ENCODE measurements at regions not wholly inside any gene's neighbourhood (a gene's known extent, or its start where the extent isn't known, plus 50 kb on each side); places are given as distances from the start of the nearest gene placed in this dataset.

DNA sequence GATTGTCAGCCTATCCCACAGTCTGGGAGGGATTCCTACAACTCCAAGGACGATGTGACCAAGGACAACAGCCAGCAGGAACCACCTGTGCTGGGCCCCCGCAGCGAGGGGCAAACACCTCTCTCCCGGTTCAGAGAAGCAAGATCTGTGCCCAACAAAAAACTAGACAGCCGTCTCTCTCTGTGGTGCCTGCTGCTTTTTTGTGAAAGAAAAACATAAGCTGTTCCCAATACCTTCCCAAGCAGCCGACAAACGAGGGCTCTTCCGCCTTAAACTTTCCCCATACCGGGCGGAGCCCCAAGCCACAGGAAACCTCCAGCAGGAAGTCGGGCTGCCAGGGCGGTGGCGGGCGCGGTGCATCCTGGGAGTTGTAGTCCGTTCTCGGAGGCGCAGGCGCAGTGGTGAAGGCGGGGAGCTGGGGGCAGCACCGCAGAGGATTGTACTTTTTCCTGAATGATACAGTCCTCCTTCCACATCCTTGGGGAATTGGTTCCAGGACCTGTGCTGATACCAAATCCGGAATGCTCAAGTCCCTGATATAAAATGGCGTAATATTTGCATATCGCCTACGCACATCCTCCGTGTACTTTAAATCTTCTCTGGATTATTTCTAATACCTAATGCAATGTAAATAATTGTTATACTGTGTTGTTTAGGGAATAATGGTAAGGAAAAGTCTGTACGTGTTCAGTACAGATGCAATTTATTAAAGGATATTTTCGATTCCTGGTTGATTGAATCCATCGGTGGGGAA, 63.1 kb upstream of the IRF2 start:
- Histone ChIP-seq H3K4me1 (ENCODE audit: control insufficient read depth, insufficient read depth, low read length) (peaks cover 25% of the 10 kb centered on the region), H3K36me3 (ENCODE audit: control insufficient read depth, insufficient read depth, low read length) (no peaks in the 10 kb centered on the region), H3K27me3 (ENCODE audit: control insufficient read depth, insufficient read depth, low read length) (no peaks in the 10 kb centered on the region), H3K4me3 (ENCODE audit: low read length) (peak overlapping the region; percentile 70), H3K9me3 (ENCODE audit: control insufficient read depth, insufficient read depth, low read length) (no peaks in the 10 kb centered on the region), H3K27ac (ENCODE audit: low read length) (peak overlapping the region; percentile 95)
- no peaks in the 10 kb centered on the region for H3K27me3 Mint-ChIP-seq (ENCODE audit: low read depth in 2 of 2)
- TF ChIP-seq, protein P1, sequence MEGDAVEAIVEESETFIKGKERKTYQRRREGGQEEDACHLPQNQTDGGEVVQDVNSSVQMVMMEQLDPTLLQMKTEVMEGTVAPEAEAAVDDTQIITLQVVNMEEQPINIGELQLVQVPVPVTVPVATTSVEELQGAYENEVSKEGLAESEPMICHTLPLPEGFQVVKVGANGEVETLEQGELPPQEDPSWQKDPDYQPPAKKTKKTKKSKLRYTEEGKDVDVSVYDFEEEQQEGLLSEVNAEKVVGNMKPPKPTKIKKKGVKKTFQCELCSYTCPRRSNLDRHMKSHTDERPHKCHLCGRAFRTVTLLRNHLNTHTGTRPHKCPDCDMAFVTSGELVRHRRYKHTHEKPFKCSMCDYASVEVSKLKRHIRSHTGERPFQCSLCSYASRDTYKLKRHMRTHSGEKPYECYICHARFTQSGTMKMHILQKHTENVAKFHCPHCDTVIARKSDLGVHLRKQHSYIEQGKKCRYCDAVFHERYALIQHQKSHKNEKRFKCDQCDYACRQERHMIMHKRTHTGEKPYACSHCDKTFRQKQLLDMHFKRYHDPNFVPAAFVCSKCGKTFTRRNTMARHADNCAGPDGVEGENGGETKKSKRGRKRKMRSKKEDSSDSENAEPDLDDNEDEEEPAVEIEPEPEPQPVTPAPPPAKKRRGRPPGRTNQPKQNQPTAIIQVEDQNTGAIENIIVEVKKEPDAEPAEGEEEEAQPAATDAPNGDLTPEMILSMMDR (IDR thresholded peaks at IDR 0.05) = no peak
- no peaks in the 10 kb centered on the region for H3K36me3 Mint-ChIP-seq
- intact Hi-C loops (cut with micrococcal nuclease) = loop anchor here (1.0 to 10.0 kb wide), 6 partner anchors 63 to 427 kb away; partner anchors contain the start of genes CASP3, IRF2 and PRIMPOL
- H3K4me1 Mint-ChIP-seq = peaks cover 46 to 52% of the 10 kb centered on the region in 2 donors
- WGBS (ENCODE audit: insufficient coverage) = 0% methylated on average over 25 of the region's 29 CpGs
- no peaks in the 10 kb centered on the region for H3K9me3 Mint-ChIP-seq
- ATAC-seq (peak; percentile 77 to 92 (median 82)), DNase-seq (peak; percentile 93 to 94)
- peak overlapping the region; percentile 98 for H3K4me3 Mint-ChIP-seq
- peak overlapping the region; percentile 99 to 100 for H3K27ac Mint-ChIP-seq

DNA sequence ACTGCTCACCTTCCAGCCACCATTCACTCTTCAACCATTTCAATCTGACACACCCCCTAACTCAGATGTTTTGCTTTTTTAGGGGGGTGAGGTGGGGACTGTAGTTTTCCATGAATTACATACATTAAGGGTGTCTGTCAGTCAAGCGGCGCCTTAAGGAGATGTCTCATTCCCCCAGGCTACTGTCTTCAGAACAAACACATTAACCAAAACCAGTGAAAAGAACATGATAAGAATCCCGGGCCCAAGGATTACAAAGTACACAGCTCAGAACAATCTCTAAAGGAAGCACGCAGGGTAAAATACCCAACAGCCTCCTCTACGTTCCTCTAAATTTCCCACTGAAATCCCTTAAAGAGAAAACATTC, 62.5 kb upstream of the IRF2 start:
- 11% methylated on average over 5 of the region's 5 CpGs for WGBS (ENCODE audit: insufficient coverage)

GRCh38 chr4:184536065-184536880, 61.9 kb upstream of the IRF2 start:
- H3K36me3 Mint-ChIP-seq = no peaks in the 10 kb centered on the region
- intact Hi-C loops (cut with micrococcal nuclease) = loop anchor here (10.0 kb wide), 2 partner anchors 191 to 429 kb away; no protein-coding TSS in a partner anchor
- WGBS (ENCODE audit: insufficient coverage) = 75% methylated on average over 7 of the region's 10 CpGs
- no peaks in the 10 kb centered on the region for H3K27me3 Mint-ChIP-seq (ENCODE audit: low read depth in 2 of 2)
- no peaks in the 10 kb centered on the region for H3K9me3 Mint-ChIP-seq
- peak overlapping the region; percentile 99 to 100 for H3K27ac Mint-ChIP-seq
- H3K4me3 Mint-ChIP-seq = peak overlapping the region; percentile 98
- H3K4me1 Mint-ChIP-seq = peaks cover 46 to 54% of the 10 kb centered on the region in 2 donors
- Histone ChIP-seq H3K4me1 (ENCODE audit: control insufficient read depth, insufficient read depth, low read length) (peaks cover 25% of the 10 kb centered on the region), H3K36me3 (ENCODE audit: control insufficient read depth, insufficient read depth, low read length) (no peaks in the 10 kb centered on the region), H3K4me3 (ENCODE audit: low read length) (peak overlapping the region; percentile 70), H3K9me3 (ENCODE audit: control insufficient read depth, insufficient read depth, low read length) (no peaks in the 10 kb centered on the region), H3K27ac (ENCODE audit: low read length) (peak overlapping the region; percentile 95), H3K27me3 (ENCODE audit: control insufficient read depth, insufficient read depth, low read length) (no peaks in the 10 kb centered on the region)
- DNase-seq (no peak), ATAC-seq (no peak)
- TF ChIP-seq, protein P1 (IDR thresholded peaks at IDR 0.05) = no peak

More for the DNA sequence above, 62.5 kb upstream of the IRF2 start:
- Histone ChIP-seq H3K4me3 (ENCODE audit: low read length) (peak overlapping the region; percentile 70), H3K9me3 (ENCODE audit: control insufficient read depth, insufficient read depth, low read length) (no peaks in the 10 kb centered on the region), H3K27me3 (ENCODE audit: control insufficient read depth, insufficient read depth, low read length) (no peaks in the 10 kb centered on the region), H3K27ac (ENCODE audit: low read length) (peak overlapping the region; percentile 95), H3K4me1 (ENCODE audit: control insufficient read depth, insufficient read depth, low read length) (peaks cover 25% of the 10 kb centered on the region), H3K36me3 (ENCODE audit: control insufficient read depth, insufficient read depth, low read length) (no peaks in the 10 kb centered on the region)
- H3K4me1 Mint-ChIP-seq = peaks cover 46 to 54% of the 10 kb centered on the region in 2 donors
- no peaks in the 10 kb centered on the region for H3K9me3 Mint-ChIP-seq
- H3K27ac Mint-ChIP-seq = peak overlapping the region; percentile 99 to 100
- intact Hi-C loops (cut with micrococcal nuclease) = loop anchor here (1.0 to 10.0 kb wide), 4 partner anchors 63 to 428 kb away; partner anchors contain the start of gene IRF2
- H3K36me3 Mint-ChIP-seq = no peaks in the 10 kb centered on the region
- peak in 1 of 3 donors; percentile 3 for ATAC-seq
- TF ChIP-seq, protein P1 (IDR thresholded peaks at IDR 0.05) = no peak
- no peaks in the 10 kb centered on the region for H3K27me3 Mint-ChIP-seq (ENCODE audit: low read depth in 2 of 2)
- DNase-seq = no peak
- H3K4me3 Mint-ChIP-seq = peak overlapping the region; percentile 98
